LHCN-M2 (cell line): ENCODE measurements at regions not wholly inside any gene's neighbourhood (a gene's known extent, or its start where the extent isn't known, plus 50 kb on each side); places are given as distances from the start of the nearest gene placed in this dataset.
"Not testable (repeated sequence)": the region's sequence is repeated elsewhere in the genome, so short reads cannot be mapped to it uniquely, and the experiment has no call there.

Source experiments
- DNase-seq: peaks from one replicate; pipeline ENCODE4 v3.0.0-alpha.2; 2012; ENCODE audit warnings: low read depth

DNA sequence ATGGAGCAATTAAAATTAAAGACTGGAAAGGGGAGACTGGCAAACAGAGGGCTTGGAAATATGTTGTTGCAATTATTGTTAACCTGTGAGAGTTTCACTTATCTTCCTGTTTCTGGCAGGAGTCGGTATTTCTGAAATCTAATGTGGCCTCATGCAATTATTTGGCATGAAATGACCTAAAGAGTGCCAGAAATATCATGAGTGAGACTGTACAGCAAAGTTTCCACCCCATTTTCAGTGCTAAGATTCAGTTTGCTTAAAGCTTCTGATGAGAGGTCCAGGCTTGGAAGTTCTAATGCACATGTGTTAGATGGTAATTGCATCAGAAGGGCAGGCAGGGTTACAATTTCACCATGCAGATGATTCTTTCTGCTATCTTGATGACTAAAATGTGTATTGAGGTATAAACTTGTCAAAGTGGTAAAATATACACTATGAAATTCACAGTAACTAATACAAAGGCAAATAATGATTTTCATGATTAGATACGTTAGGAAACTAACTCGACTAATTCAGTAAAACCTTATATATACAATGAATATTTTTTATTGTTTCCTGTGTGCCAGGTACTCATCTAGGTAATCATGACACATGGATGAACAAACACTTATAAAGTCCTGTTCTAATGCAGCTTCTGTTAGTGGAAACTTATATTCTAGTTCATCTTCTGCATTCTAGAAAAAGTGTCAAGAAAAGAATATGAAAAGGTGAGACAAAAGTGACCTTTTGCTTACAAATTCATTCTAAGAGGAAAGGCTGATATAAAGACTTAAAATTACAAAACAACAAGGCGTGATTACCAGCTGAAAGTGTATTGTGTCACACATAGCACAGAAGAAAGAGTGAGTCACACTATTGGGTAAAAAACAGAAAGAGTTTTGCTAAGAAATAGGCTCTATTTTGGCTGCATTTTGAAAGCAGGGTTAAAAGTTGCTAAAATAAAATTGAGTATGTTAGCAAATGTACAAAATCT is 533.4 kb upstream of the SEMA3D start:
- DNase-seq, result no peak

DNA sequence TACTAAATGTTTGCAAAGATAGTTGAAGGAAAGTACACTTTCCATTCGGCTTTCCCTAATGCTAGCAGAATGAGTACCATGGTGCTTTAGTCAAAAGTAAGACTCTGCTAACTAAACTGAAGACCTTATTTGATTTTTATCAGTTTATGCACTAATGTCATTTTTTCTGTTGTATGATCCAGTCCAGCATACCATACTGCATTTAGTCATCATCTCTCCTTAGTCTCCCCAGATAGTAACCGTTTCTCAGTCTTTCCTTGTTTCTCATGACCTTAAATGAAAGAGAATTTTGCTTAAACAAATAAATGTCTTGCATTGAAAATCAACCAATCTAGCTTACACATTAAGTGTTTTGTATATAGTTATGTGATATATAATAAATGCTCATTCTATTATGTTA is 529.5 kb upstream of the SEMA3D start:
- no peak for DNase-seq

DNA sequence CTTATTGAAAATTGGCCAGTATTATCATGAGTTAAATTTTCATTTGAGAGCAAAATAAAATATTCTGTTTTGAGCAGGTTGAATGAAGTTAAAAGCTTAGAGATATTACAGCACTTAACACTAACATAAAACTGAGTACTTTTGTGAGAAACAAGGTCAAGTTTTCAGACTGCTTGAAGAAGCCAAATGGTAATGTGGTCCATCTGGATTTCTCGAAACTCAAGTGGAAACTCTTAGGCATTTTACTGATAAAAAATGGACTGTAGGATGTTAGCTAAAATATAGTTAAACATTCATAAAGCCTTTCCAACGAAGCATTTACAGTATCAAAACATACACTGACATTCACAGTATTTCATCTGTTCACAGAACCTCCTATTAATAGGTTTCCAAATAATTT is 528.1 kb upstream of the SEMA3D start:
- DNase-seq, result no peak

DNA sequence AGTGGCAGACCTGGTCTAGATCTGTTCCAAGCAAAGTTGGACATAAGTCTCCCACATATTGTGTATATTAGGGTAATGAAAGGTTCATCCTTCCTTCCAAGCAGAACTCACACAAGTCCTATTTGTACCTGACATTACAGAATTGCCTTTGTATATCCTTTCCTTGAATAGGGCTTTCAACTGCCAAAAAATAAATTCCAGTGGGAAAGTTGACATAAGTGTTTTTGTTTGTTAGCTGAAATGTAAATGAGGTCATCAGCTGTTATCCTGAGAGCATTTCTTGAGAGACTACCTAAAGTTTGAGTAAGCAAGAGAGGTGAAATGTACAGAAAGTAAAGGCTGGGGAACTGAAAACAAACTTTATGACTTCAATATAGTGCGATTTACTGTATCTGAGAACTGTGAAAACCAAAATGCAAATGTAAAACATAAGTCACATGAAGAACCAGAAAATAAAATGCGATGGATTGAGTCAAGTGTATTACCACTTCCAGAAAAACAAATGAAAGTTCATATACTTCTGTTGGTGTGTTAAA is 527.3 kb upstream of the SEMA3D start:
- no peak for DNase-seq

DNA sequence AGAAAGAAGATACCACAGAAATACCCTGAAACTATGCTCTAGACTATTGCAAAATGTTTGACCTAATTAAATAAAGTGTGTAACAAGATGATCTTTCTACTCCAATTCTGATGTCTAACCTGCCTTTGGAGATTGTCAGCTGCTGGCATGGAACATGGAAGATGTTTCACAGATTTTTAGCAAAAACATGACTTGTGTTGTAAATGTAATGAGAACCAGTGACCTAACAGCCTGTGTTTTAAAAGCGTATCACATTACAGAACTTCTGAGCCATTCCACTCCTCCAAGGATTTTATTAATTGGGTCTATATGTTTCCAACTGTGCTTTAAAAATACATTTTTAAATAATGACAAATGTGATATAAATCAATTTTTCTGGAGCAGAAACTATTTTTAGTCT is 526.3 kb upstream of the SEMA3D start:
- no peak for DNase-seq

DNA sequence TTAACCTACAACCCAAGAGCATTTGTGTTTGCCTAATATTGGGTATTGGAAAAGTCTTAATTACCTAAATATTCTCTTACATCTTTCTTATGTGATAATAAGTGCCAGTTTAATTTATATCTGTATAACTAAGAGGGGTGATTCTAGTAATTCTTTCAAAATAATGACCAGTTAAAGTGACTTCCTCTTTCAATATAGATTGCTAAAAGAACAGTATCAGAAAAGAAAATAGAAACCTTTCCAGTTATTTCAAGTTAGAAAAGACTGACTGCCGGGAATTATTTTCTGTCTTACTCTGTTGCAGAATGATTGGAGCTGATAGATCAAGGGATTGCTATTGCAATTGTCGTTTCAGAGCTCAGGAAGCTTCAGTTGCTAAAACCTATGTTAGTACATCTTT is 525.0 kb upstream of the SEMA3D start:
- DNase-seq, result no peak

DNA sequence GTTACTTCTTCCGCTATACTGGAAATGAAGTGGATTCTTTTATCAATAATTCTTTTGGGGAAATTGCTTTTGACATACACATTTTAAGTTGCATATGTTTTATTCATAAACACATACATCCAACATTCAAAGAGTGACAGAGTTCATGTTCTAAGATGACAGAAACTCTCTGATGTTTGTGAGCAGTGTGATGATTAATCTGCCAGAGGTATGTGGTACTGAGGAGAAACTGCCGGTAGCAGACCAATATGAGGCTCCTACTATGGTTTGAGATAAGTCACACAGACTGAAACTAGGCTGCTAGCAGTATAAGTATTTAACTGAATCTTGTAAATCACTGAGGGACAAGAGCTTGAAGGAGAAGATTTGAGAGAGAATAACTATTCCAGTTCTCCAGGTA is 524.1 kb upstream of the SEMA3D start:
- no peak for DNase-seq

DNA sequence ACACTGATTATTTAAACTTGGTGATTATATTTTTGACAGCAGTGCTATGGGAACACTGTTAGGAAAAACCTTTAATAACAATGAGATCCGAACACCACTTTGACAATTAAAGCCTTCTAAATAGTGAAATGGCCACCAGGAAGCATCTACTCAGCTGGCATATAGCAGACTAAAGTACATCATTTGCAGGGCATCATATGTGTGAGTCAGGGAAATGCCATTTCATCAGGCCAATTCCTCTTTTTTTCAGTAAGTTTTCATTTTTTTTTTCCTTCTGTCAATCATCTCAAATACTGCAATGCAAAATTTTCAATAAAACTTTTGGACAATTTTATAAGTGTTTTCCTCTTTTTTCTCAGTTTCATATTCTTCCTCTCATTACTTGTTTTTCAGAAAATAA is 521.4 kb upstream of the SEMA3D start:
- no peak for DNase-seq

DNA sequence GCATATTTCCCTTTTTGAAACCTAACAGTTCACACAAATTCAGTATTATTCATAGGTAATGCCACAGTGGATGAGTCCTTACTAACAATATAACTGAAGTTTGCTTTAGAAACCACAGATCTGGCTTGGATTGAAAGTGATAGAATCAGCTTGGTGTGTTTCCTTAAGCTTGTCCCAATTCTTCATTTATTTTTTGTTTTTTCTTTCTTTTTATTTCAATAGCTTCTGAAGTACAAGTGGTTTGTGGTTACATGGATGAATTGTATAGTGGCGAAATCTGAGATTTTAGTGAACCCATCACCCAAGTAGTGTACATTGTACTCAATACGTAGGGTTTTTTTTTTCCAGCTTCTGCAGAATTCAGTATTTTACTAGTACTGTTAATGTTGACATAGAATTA is 518.2 kb upstream of the SEMA3D start:
- DNase-seq, result no peak

DNA sequence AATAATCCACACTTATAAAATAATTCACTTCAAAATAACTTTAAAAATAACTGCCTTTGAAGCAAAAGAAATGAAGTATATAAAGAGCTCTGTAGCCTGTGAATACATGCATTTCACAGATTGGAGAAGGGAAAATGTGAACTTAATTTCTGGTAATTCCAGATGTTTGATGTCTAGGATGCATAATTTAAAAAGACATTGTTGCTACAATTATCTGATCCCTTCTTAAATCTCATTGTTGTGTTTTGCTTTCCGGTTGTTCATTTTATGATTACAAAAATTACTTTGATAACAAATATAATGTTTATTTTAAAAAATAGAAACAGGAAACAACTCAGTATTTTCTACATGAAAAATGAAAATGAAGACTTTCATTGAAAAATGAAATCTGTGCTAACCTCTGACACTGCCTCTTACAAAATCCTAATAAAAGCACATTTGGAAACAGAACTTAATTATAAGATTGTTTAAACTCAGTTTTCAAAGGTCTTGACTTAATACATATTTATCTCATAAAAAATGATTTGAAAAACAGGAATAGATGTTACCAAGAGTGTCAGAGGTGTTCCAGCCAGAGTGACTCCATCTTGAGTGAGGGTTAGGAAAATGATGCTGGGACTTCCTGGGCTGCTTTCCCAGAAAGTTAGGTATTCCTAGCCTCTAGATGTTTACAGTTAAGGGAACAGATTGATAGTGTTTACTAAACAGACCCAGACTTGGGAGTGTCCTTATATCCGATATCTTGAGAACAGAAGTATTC is 516.6 kb upstream of the SEMA3D start:
- DNase-seq, result no peak

DNA sequence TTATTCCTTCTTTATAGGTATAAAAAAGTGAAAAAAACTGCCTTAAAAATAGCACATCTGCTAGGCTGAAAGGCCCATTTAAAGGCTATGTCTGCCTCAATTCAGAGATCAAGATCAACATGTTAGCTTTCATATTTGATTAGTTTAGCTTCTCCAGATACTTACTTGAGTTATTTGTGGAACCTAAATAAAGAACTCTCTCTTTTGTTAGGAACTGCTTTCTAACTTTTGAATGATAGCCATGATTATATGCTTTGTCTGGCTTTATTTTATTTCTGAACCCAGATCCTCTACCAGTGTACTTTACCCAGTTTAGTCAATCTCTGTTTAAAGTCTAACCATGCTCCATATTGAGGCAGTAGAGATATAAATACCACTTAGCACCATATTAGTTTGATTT is 515.5 kb upstream of the SEMA3D start:
- DNase-seq, result no peak

DNA sequence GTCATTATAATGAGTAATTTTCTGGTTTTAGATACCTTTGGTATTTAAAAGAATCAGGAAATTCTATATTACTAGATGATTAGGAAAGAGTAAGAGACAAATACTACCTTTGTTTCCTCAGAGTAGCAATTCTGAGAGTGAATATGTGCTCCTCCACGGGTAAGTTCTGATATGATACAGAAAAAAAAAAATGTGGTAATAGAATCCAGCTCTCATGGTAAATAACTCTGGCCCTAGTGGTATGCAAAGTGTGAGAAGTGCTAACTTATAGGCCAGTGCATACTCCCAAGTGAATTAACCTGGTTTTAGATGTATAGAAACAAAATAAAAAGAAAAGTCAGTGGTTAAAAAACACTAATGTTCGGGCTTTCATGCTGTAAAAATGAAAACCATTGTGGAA is 512.6 kb upstream of the SEMA3D start:
- DNase-seq, result no peak

DNA sequence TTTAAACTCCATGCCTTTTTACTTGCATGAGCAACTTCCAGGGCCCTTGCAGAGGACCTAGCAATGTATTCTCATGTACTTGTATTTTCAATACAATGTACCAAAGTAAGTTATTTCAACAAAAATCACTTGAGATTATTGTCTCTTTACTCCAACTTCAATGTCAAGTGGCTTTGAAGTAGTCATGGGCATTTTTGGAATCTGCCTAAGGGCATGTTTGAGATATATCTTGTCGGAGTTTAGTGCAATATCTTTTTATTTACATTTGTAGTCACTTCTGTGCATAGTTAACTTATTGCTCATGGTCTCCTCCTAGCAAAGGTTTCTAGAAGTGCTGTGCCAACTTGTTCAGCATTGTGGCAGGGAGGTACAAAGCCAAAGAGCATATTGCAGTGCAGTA is 508.7 kb upstream of the SEMA3D start:
- no peak for DNase-seq

DNA sequence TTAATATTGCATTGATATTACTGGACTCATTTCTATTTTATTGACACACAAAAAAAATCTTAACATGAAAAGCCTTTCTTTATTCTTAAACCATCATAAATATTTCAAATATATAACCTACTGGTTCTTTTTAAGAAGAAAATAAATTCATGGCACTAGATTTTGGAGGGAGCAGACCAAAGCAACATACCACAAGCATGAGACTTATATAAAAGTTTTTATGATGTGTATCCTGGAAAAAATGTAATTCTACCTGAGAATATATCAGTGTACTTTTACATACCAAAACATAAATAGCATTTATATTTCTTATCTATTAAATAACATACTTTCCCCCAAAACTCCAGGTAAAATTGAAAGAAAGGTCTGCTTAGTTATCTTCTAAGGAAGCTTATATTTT is 508.2 kb upstream of the SEMA3D start:
- DNase-seq, result no peak

DNA sequence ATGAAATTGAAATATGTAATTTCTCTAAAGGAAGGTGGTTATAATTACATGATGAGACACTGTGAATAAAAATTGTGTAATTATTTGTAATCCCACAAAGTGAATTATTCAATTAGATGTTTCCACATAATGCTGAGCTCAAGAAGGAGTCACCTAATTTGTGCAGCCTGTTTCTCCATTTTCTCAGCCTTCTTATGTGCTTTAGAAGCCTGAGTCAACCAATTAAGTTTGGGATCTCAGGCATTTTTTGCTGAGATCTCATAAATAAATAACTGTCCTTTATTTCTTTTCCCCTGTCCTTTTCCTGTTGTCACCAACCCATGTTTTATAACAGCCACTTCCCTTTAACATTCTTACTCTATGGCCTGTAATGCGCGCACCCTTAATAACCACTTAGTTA is 506.5 kb upstream of the SEMA3D start:
- DNase-seq, result no peak

DNA sequence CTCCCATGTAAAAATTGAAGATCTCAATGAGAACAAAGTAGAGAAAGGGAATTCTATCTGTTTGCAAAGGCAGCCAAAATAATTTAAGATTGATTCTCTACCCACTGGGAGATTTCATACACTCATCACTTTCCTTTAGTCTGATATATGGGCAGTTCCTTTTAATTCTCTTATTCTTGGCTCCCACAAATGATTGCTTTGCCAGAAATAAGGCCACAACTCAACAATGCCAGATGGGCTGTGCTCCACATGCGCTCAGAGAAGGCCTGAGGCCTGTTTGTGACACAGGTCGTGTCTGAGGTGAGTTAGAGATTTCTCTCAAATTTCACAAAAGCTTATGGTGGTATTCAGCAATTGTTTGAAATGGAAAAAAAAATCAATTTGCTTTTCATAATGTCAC is 501.9 kb upstream of the SEMA3D start:
- DNase-seq, result no peak

DNA sequence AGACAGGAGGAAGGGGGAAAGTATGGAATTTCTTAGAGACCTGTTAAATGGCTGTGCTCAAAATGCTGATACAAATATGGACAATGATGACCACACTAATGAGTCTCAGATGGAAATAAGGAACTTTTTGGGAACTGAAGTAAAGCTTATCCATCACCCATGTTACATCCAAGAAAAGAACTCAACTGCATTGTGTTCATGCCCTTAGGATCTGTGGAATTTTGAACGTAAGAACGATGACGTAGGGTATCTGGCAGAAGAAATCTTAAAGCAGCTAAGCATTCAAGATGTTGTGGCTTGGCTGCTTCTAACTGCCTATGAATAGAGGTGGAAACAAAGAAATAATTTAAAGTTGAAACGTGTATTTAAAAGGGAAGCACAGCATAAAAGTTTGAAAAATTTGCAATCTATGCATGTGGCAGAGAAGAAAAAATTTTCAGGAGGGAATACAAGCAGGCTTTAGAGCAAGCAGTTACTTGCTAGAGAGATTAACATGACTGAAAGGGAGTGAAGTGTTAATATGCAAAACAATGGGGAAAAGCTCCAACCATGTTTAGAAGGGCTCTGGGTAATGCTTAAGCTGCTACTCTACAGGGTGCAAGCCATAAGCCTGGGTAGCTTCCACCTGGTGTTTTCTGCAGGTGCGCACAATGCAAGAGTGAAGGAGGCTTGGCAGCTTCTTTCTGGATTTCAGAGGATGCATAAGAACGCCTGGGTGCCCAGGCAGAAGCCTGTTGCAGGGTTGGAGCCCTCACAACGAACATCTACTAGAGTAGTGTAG is 499.7 kb upstream of the SEMA3D start:
- no peak for DNase-seq

DNA sequence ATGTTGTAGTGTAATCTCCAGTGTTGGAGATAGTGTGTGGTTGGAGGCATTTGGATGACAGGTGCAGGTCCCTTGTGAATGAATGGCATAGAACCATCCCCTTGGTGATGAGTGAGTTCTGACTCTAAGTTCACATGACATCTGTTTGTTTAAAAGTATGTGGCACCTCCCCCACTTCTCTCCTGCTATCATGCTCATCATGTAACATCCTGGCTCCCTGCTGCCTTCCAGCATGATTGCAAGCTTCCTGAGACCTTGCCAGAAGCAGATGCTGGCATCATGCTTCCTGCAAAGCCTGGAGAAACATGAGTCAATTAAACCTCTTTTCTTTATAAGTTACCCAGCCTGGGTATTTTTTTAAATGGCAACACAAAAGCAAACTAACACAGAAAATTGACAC is 499.0 kb upstream of the SEMA3D start:
- no peak for DNase-seq

DNA sequence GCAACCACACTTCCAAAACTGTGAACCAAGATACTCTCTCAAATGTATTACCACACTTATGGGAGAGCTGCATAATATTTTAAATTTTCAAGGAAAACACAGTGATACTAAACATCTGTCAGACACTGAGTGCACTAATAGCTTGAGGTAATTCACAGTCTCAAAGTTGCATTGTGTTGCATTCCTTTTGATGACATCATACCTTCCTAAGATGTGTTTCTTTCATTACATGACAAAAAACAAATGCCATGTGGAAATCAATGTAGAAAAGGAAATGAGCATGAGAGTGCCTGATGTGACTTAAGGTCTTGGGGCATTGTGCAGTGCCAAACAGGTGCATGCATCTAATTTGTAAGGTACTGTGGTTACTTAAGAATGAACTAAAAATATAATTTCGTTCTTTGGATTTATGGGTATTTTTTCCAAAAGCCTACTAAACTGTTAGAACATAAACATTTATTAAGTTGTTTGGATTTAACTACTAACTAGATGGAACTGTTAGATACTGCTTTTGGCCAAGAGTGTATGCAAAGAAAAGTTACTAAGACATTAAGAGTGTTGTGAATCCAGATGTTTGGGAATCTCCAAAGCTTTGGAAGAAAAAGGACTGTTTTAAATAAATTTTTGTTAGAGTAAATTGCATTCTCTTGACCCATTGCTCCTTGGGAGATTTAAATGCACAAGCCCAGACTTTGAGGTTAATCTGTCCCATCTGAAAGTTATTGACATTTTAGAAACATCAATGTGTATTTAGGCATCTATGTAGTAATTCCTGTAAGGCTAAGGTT is 496.2 kb upstream of the SEMA3D start:
- DNase-seq, result no peak

DNA sequence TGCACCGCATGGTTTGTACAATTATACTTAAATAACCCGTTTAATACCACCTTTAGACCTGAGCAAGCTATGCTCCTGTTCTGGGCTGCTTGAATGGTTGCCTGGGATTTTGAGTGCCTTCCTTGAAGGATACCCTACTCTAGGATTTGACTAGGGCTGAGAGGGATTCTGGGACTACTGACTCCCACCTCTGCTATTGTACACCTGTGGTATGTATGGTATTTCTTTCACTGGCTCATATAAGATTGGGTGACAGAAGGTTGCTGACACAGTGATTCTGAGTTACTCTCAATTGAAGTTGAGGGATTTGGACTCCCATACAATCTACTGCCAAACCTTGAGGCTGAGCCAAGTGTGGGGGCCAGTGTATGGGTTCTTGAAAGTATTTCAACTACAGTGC is 494.4 kb upstream of the SEMA3D start:
- DNase-seq, result no peak

DNA sequence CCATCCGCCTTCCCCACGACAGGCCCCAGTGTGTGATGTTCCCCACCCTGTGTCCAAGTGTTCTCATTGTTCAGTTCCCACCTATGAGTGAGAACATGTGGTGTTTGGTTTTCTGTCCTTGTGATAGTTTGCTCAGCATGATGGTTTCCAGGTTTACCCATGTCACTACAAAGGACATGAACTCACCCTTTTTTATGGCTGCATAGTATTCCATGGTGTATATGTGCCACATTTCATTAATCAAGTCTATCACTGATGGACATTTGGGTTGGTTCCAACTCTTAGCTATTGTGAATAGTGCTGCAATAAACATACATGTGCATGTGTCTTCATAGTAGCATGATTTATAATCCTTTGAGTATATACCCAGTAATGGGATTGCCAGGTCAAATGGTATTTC is 488.2 kb upstream of the SEMA3D start:
- DNase-seq, result not testable (repeated sequence)
